ENCODE measurements at regions not wholly inside any gene's neighbourhood (a gene's known extent, or its start where the extent isn't known, plus 50 kb on each side); places are given as distances from the start of the nearest gene placed in this dataset.

GRCh38 chr5:109529987-109530386, 120.2 kb upstream of the PJA2 start:
- TF ChIP-seq POLR2A (IDR thresholded peaks at IDR 0.05) (no peak), CTCF (IDR thresholded peaks at IDR 0.05) (no peak)

Data from right lobe of liver (tissue), 4 donors.